A673 (cell line): ENCODE measurements at regions not wholly inside any gene's neighbourhood (a gene's known extent, or its start where the extent isn't known, plus 50 kb on each side); places are given as distances from the start of the nearest gene placed in this dataset.

Source experiments
- EZH2 ChIP-seq: fragments of 200-600 bp; sonication (generic); IDR thresholded peaks from 2 replicates; pipeline ENCODE4 v1.6.1; 2017; ENCODE audit warnings: borderline replicate concordance, low read depth, mild to moderate bottlenecking, mixed read lengths, antibody characterized with exemption, low read length; ENCODE audit not compliant: poor library complexity, severe bottlenecking
- TF ChIP-seq, protein P1 (sequence below): fragments of 300-800, 200-600 bp; sonication (generic); conservative IDR thresholded peaks from 2 replicates; pipeline ENCODE4 v1.5.1; 2017; ENCODE audit warnings: low read depth, mild to moderate bottlenecking, antibody characterized with exemption, low read length, moderate library complexity, mixed read lengths

DNA sequence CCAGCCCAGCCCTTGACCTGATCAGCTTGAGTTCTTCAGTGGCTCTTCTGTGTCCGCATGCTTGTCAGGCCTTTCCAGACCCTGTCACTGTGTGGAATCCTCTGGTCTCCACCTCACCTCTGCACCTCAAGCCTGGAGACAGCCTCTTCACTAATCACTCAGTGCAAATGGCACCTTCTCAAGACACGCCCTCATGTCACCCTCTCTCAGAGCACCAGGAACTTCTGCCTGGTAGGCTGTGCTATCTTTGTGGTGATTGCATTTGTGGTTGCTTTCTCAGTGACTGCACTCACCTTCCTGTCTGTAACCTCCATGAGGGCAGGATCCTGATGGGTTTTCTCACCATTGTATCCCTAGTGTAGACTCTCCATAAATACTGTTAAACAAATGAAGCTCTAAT, 435.2 kb upstream of the CDH4 start:
- TF ChIP-seq, protein P1, sequence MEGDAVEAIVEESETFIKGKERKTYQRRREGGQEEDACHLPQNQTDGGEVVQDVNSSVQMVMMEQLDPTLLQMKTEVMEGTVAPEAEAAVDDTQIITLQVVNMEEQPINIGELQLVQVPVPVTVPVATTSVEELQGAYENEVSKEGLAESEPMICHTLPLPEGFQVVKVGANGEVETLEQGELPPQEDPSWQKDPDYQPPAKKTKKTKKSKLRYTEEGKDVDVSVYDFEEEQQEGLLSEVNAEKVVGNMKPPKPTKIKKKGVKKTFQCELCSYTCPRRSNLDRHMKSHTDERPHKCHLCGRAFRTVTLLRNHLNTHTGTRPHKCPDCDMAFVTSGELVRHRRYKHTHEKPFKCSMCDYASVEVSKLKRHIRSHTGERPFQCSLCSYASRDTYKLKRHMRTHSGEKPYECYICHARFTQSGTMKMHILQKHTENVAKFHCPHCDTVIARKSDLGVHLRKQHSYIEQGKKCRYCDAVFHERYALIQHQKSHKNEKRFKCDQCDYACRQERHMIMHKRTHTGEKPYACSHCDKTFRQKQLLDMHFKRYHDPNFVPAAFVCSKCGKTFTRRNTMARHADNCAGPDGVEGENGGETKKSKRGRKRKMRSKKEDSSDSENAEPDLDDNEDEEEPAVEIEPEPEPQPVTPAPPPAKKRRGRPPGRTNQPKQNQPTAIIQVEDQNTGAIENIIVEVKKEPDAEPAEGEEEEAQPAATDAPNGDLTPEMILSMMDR = no peak
- no peak for TF ChIP-seq EZH2
